ENCODE measurements at regions not wholly inside any gene's neighbourhood (a gene's known extent, or its start where the extent isn't known, plus 50 kb on each side); places are given as distances from the start of the nearest gene placed in this dataset.

DNA sequence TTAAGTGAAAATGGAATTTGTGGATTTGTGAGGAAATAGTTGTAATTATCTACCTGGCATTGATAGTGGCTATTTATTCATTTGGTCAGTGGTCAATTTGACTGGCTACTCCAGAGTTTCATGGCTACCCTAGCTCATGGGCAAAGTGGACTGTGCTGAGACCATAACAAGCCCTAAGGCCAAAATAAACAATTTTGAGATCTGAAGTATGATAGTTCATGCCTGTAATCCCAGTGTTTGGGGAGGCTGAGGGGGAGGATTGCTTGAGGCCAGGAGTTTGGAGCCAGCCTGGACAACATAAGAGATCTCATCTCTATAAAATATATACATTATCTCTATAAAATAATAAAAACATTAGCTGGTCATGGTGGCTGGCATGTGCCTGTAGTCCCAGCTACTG is 311.7 kb downstream of the HIVEP2 start:
- H3K4me1 ChIP-seq: no peaks in the 10 kb centered on the region
- H3K36me3 ChIP-seq: no peaks in the 10 kb centered on the region
- H3K27ac ChIP-seq: no peak overlapping the region
- H3K9me3 ChIP-seq: no peaks in the 10 kb centered on the region
- TF ChIP-seq, protein P1, sequence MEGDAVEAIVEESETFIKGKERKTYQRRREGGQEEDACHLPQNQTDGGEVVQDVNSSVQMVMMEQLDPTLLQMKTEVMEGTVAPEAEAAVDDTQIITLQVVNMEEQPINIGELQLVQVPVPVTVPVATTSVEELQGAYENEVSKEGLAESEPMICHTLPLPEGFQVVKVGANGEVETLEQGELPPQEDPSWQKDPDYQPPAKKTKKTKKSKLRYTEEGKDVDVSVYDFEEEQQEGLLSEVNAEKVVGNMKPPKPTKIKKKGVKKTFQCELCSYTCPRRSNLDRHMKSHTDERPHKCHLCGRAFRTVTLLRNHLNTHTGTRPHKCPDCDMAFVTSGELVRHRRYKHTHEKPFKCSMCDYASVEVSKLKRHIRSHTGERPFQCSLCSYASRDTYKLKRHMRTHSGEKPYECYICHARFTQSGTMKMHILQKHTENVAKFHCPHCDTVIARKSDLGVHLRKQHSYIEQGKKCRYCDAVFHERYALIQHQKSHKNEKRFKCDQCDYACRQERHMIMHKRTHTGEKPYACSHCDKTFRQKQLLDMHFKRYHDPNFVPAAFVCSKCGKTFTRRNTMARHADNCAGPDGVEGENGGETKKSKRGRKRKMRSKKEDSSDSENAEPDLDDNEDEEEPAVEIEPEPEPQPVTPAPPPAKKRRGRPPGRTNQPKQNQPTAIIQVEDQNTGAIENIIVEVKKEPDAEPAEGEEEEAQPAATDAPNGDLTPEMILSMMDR (IDR thresholded peaks at IDR 0.05): no peak
- H3K27me3 ChIP-seq: no peaks in the 10 kb centered on the region
- H3K4me3 ChIP-seq: no peak overlapping the region
- ATAC-seq (no peak), DNase-seq (no peak)
- intact Hi-C loops (cut with DNase I): no loop called here

DNA sequence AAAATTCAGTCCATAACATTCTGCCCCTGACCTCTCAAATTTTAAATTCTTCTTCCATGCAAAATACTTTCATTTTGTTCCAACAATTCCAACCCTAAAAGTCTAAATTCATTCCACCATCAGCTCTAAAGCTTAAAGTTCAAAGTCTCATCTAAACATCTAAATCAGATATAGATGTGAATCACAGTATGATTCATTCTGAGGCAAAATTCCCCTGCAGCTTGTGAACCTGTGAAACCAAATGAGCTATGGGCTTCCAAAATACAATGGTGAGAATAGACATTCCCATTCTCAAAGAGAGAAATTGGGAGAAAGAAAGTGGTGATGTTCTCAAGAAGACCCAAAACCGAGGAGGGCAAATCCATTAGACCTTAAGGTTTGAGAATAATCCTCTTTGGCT is 309.8 kb downstream of the HIVEP2 start:
- ATAC-seq (no peak), DNase-seq (no peak)
- Histone ChIP-seq H3K36me3 (no peaks in the 10 kb centered on the region), H3K4me1 (no peaks in the 10 kb centered on the region), H3K4me3 (no peak overlapping the region), H3K9me3 (no peaks in the 10 kb centered on the region), H3K27me3 (no peaks in the 10 kb centered on the region), H3K27ac (no peak overlapping the region)
- TF ChIP-seq, protein P1 (IDR thresholded peaks at IDR 0.05): no peak
- intact Hi-C loops (cut with DNase I): no loop called here

DNA sequence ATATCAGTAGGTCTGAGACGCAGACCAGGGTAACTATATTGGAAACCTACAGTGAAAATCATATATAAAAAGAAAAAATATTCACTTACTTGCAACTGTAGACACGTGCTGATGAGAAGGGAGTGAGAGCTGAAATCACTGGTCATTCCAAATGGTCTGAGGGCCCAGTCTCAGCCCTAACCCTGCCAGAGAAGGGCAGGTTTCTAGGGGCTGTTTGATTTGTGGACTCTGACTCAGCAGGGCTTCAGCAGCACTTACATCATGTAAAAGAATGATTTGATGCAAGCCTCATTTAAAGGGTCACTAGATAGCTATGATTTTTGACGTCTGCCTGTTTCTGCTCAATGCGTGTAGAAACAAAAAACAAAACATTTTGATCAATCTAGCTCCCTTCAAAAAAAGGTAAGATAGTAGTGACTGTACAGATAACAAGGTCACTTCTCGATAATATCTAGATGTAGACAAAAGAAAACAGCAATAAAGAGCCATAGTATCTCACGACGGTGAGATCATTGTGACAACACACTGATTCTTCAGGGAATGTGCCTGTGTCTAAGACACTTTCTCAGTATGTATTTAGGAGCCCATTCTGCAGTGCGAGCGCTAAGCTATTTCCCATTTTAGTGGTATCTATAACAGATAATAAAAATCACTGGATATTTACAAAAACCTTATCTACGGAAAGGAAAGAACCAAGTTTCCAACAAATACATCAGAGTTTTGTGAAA is 307.2 kb downstream of the HIVEP2 start:
- TF ChIP-seq, protein P1 (IDR thresholded peaks at IDR 0.05): no peak
- no peak for ATAC-seq
- DNase-seq: no peak
- no peaks in the 10 kb centered on the region for H3K27me3 ChIP-seq
- no peaks in the 10 kb centered on the region for H3K9me3 ChIP-seq
- H3K27ac ChIP-seq: no peak overlapping the region
- intact Hi-C loops (cut with DNase I): no loop called here
- H3K4me3 ChIP-seq: no peak overlapping the region
- no peaks in the 10 kb centered on the region for H3K36me3 ChIP-seq
- no peaks in the 10 kb centered on the region for H3K4me1 ChIP-seq

GRCh38 chr6:142642651-142643050 is 302.3 kb downstream of the HIVEP2 start:
- no peaks in the 10 kb centered on the region for H3K36me3 ChIP-seq
- intact Hi-C loops (cut with DNase I): no loop called here
- H3K27ac ChIP-seq: no peak overlapping the region
- no peak overlapping the region for H3K4me3 ChIP-seq
- ATAC-seq (no peak), DNase-seq (no peak)
- no peaks in the 10 kb centered on the region for H3K4me1 ChIP-seq
- H3K27me3 ChIP-seq: no peaks in the 10 kb centered on the region
- TF ChIP-seq, protein P1 (IDR thresholded peaks at IDR 0.05): no peak
- no peaks in the 10 kb centered on the region for H3K9me3 ChIP-seq

- TF ChIP-seq, protein P1 (IDR thresholded peaks at IDR 0.05): no peak
- H3K27me3 ChIP-seq: no peaks in the 10 kb centered on the region
- intact Hi-C loops (cut with DNase I): no loop called here
- DNase-seq (no peak), ATAC-seq (no peak)
- no peak overlapping the region for H3K4me3 ChIP-seq
- no peak overlapping the region for H3K27ac ChIP-seq
- no peaks in the 10 kb centered on the region for H3K36me3 ChIP-seq
- H3K4me1 ChIP-seq: no peaks in the 10 kb centered on the region
- H3K9me3 ChIP-seq: no peaks in the 10 kb centered on the region
Measured at GRCh38 chr6:142644866-142645265, 300.1 kb downstream of the HIVEP2 start.
